Midbrain (tissue), 1 donor: ENCODE measurements at regions not wholly inside any gene's neighbourhood (a gene's known extent, or its start where the extent isn't known, plus 50 kb on each side); places are given as distances from the start of the nearest gene placed in this dataset.
A peak's percentile ranks its signal among the peaks of the same experiment; 100 is the strongest.
"Not testable (repeated sequence)": the region's sequence is repeated elsewhere in the genome, so short reads cannot be mapped to it uniquely, and the experiment has no call there.

Experiments
- DNase-seq: peaks from one replicate; lab custom pipeline; 2025; lab: John Stamatoyannopoulos, UW

DNA sequence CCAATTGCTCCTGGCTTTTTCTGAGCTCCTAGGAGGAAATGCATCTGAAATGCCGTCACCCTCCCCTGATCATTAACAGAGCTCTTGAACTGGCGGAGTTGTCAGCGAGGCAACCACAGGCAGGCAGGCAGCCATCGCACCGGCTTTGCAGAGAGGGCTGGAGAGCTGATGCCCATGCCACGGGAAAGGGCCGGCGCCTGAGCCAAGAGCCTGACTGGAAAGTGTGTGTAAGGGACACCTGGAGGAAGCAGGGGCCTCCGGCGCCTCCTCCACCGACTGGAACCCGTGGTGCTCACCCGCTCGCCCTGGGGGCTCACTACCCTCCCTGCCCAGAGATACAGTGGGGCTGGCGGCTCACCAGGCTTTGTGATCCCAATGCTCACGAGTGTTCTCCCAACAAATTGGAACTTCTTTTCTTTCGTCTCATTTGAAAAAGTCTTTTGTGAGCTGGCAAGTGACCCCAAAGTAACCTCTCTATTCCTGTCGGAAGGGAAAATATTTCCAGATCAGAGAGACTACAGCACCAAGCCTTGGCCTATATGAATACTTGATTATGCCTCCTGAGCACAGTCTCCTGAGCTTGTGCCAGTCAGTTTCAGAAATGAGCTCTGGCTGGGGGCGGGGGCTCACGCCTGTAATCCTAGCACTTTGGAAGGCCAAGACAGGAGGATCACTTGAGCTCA is 97.7 kb upstream of the SLC25A33 start:
- peak; percentile 50 for DNase-seq

- no peak for DNase-seq
Measured at GRCh38 chr1:9442278-9442846, 96.9 kb upstream of the SLC25A33 start.

DNA sequence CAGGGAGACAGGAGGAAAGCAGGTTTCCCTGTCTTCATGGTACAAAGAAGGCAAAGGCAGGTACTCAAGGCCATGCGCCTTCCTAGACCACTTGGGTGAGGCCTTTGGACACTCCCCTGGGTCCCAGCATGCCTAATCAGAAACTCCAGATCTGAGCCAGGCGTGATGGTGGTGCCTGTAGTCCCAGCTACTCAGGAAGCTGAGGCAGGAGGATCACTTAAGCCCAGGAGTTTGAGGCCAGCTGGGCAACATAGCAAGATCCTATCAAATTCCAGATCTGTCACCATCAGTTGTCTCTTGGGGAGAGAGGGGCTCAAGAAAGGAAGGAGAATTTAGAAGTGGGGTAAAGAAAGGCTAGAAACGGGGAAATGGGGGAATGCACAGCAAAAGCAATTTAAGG is 96.3 kb upstream of the SLC25A33 start:
- no peak for DNase-seq

DNA sequence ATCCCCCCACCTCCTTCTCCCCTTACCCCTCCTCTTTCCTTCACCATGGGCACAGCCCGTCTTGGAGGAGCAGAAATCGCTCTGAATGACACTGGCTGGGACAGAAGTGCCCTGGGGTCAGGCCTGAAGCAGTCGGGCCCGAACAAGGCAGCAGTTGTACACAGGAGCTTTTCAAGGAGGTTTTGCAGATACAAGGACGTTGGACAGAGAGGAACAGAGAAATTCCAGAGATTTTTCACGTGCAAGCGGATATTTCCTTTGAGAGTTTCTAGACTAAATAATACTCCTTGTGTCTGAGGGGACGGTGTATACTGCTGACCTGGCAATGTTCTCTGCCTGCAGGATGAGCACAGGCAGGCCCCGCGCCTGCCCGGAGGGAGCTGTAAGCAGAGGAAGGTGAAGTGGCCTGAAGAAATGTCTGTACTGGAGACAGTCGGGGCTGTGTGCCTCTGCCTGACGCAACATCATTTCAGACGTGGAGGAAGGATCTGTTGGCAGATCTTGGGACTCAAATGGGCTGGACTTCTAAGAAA is 95.3 kb upstream of the SLC25A33 start:
- no peak for DNase-seq

GRCh38 chr1:9444532-9444931 is 94.7 kb upstream of the SLC25A33 start:
- no peak for DNase-seq

DNA sequence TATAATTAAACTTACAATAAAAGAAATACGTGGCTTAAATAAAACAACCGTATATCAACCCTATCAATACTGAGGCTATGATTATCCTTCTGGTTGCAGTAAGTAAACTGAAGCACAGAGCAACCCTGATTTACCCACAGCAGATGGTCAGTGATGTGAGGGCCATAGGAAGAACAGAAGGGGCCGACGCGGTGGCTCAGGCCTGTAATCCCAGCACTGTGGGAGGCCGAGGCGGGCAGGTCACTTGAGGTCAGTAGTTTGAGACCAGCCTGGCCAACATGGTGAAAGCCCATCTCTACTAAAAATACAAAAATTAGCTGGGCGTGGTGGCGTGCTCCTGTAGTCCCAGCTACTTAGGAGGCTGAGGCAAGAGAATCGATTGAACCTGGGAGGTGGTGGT is 94.2 kb upstream of the SLC25A33 start:
- not testable (repeated sequence) for DNase-seq

- DNase-seq: no peak
Measured at GRCh38 chr1:9447215-9447960, 91.9 kb upstream of the SLC25A33 start.

- DNase-seq: no peak
Measured at GRCh38 chr1:9448132-9449109, 90.8 kb upstream of the SLC25A33 start.

DNA sequence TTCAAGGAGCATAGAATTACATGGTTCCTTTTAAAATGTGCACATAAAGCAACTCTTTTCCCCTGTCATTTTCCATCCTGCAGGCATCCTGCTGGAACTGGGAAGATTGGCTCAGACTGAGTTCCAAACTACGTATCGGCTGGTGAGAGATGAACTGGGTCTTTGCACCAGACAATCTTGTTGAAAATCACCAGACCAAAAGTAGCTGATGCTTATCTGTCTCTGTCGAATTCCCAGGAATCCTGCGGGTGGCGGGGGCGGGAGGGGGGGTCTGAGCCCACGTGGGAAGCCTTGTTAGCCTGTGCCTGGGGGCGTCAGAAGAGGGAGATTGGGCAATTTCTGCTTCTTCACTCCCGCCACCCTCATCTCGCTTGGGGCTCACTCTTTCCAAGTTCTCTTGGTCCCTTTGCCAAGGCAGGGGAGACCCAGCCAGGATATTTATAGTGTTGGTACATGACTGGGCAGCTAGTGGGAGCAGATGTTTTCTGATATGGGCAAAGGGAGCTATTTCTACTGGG is 90.1 kb upstream of the SLC25A33 start:
- no peak for DNase-seq

DNA sequence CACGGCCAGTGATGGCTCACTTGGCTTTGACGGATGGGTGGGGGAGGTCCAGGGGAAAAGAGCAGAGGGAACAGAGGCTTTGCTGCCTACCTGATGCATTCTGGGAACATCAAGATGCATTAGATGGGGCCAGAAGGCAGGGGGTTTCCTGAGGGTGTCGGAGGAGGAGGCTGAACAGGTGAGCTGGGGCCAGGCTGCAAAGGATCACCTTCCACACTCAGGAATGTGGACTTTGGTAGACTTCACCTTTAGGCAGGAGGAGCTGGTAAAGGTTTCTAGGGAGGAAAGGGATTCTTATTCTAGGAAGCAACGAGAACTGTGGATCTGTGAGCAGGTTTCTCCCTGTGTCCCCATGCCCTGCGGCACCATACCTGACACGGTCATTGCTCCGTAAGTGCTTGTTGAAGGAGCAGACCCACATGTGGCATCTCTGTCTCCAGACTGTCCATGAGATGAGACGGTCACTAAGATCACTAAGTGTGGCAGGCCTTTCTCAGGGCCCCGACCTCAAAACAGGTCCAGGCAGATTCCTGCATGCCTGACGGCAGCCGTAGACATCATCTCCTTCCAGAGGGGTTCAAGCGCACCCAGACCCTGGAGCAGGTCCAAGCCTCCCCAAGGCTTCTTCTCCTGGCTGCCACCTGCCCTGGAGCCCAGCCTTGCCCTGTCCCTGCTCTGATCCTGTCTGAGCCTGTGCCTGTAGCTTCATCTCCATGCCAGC is 89.1 kb upstream of the SLC25A33 start:
- no peak for DNase-seq

DNA sequence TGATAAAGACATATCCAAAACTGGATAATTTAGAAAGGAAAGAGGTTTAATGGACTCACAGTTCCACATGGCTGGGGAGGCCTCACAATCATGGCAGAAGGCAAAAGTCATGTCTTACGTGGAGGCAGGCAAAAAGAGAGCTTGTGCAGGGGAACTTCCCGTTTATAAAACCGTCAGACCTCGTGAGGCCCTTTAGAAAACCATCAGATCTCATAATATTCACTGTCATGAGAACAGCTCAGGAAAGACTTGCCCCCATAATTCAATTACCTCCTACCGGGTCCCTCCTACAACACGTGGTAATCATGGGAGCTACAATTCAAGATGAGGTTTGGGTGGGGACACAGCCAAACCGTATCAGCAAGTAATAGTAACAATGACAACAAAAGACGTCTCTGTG is 88.2 kb upstream of the SLC25A33 start:
- no peak for DNase-seq

DNA sequence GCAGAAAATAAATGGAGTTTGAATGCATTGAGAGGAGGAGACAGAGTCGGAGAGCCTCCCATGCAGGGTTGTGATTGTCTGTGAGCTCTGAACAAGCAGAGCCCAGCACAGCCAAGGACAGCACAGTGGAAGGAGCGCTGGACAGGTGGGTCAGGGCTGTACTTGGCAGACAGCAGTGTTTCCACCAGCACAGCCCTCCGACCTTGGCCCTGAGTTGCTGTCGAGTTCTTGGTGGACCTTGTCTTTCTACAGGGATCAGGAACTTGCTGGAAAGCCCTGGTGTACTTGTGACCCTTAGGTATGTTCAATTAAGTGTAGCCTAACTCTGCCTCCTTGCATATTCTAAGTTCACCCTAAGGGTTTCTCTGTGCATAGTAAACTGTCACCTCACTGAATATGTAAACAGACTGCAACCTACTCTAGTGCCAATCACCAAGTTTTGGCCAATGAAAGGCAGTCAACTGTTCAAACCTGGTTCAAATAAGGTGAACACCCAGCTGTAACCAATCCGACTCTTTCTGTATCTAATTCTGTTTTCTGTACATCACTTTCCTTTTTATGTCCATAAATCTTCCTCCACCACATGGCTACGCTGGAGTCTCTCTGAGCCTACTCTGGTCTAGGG is 86.6 kb upstream of the SLC25A33 start:
- no peak for DNase-seq

DNA sequence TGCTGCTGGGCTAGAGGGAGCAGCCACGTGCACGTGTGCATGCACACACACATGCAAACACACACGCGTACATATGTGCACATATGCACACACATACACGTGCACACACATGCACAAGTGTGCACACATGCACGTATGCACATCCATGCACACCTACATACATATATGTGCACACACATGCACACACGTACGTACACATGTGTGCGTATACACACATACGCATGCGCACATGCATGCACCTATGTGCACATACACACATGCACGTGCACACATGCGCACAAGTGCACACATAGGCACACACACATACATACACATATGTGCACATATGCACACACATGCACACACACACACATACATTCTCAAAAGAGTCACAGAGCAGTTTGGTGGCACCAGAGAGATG is 85.9 kb upstream of the SLC25A33 start:
- no peak for DNase-seq

DNA sequence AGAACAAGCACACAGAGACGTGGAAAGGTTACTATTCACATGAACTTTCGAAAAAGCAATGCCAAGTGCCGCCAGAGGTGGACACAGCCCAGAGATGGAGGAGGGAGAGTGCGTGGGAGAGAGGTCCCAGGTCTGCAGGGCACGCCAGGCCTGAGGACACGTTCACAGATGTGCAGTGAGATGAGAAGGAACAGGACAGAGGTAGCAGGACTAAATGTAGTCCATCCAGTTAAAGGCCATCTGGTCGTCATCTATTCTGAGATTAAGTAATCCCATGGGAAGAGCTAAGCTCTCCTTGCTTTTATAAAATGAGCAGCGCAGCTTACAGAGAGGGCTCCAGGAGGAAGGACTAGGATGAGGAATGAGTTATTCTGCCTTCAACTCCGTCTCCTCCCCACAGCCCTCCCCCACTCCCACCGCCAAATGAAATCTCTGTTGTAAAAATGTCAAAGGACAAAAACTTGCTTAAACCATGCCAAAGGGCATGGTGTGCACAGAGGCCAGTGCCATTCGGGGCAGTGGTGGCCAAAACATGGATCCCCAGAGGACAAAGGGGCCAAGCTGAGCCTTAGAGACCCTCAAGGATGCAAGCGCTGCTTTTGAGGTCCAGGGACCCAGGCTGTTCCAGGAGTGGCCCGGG is 85.4 kb upstream of the SLC25A33 start:
- no peak for DNase-seq

- no peak for DNase-seq
Measured at GRCh38 chr1:9454494-9455066, 84.7 kb upstream of the SLC25A33 start.

GRCh38 chr1:9455487-9456234 is 83.6 kb upstream of the SLC25A33 start:
- DNase-seq: peak; percentile 72

- no peak for DNase-seq
Measured at GRCh38 chr1:9456833-9457232, 82.4 kb upstream of the SLC25A33 start.

DNA sequence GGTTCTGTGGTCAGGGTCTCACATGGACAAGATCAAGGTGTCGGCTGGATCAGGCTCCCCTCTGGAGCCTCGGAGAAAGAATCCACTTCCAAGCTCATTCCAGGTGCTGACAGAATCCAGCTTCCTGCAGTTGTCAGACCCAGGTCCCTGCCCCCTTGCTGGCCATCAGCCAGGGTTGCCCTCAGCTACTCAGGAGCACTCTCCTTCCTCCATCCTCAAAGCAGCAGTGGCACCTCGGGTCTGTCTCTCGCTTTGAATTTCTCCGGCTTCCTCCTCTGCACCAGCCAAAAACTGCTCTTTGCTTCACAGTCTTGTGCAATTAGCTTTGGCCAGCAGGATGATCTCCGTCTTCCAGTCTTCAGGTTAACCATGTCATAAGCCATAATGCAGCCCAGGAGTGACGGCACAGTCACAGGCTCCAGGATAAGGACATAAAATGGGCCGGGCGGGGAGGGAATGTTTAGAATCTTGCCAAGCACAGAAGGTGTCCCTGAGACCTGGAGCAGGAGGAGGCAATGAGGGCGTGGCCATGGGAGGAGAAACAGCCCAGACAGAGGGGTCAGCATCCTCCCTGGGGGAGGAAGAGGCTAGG is 79.4 kb upstream of the SLC25A33 start:
- DNase-seq: no peak

DNA sequence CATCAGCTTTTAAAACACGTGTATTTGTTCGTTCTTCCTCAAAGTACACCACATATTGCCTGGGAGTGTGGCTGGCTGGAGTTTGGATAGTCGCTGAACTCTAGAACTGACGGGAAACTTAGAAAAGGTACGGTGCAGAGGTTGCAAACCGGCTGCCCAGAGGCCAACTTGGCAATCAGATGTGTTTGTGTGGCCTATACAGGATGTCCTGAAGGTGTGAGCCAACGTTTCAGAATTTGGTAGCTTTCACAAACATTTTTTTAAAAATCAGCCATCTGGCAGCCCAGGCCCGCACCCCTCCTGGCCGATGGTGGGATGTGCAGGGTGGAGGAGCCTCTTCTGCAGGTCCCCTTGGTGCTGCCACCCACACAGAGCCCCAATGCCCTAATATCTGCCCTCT is 73.6 kb upstream of the SLC25A33 start:
- no peak for DNase-seq
